HG02840 (cell line): ENCODE measurements at regions not wholly inside any gene's neighbourhood (a gene's known extent, or its start where the extent isn't known, plus 50 kb on each side); places are given as distances from the start of the nearest gene placed in this dataset.
"Not testable (repeated sequence)": the region's sequence is repeated elsewhere in the genome, so short reads cannot be mapped to it uniquely, and the experiment has no call there.

ENCODE experiments used
- ATAC-seq: cut with Tn5 transposase; IDR thresholded peaks from one replicate; pipeline ENCODE4 v1.9.1; 2021; ENCODE audit warnings: mild to moderate bottlenecking, moderate library complexity, moderate number of reproducible peaks; ENCODE audit not compliant: unreplicated experiment, low FRiP score

GRCh38 chr6:144778773-144779492 is 493.8 kb downstream of the UTRN start:
- ATAC-seq: no peak

DNA sequence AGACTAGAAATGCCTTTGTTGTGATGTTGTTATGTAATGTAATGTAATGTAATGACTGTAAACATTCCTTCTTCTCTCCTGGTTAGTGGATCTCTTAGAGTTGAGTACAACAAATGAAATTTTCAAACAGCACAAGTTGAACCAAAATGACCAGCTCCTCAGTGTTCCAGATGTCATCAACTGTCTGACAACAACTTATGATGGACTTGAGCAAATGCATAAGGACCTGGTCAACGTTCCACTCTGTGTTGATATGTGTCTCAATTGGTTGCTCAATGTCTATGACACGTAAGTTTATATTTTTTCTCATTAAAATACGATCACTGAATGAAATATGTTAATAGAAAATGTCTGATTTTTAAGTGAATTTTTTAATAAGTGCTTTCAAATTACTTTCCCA is 496.7 kb downstream of the UTRN start:
- no peak for ATAC-seq

- ATAC-seq: no peak
These were observed 497.5 kb downstream of the UTRN start for GRCh38 chr6:144782634-144783033.

DNA sequence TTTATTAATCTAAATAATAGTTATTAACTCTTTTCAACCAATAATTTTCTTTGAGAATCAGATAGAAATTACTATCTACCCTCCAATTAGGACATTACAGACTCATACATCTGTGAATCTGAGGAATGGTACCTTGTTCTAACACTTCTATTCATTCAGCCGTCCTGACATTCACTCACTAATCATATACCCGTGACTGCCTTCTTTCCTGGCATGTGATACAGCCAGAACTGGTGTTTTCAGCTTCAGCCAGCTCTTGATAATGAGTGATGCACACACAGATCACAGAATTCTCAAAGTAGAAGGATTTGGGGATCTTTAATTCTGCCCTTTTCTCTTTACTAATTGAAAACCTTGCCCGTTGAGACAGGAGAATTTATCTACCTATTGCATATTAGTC is 499.9 kb downstream of the UTRN start:
- no peak for ATAC-seq

- ATAC-seq: no peak
These were observed 501.7 kb downstream of the UTRN start for GRCh38 chr6:144786825-144787224.

DNA sequence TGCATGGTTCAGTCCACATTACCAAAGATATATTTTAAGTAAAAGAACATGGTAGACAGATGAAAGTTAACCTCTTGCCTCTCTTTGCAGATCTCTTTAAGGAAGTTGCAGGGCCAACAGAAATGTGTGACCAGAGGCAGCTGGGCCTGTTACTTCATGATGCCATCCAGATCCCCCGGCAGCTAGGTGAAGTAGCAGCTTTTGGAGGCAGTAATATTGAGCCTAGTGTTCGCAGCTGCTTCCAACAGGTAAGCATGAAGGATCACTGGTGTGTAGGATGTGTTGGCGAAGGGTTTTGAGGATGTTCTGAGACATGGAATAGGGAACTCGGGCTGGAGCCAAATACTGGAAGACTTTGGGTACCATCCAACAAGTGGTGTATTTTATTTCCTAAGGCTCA is 508.6 kb downstream of the UTRN start:
- ATAC-seq: no peak

DNA sequence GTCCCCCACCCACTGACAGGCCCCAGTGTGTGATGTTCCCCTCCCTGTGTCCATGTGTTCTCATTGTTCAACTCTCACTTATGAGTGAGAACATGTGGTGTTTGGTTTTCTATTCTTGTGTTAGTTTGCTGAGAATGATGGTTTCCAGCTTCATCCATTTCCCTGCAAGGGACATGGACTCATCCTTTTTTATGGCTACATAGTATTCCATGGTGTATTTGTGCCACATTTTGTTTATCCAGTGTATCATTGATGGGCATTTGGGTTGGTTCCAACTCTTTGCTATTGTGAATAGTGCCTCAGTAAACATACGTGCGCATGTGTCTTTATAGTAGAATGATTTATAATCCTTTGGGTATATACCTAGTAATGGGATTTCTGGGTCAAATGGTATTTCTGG is 509.9 kb downstream of the UTRN start:
- ATAC-seq: not testable (repeated sequence)

DNA sequence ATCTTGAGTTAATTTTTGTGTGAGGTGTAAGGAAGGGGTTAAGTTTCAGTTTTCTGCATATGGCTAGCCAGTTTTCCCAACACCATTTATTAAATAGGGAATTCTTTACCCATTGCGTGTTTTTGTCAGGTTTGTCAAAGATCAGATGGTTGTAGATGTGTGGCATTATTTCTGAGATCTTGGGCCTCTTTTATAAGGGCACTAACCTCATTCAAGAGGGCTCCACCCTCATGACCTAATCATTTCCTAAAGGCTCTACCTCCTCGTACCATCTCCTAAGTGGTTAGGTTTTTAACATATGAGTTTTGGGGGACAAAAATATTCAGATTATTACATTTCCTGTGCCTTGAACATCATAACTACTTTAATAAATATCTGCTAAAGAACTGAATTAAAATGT is 510.9 kb downstream of the UTRN start:
- ATAC-seq: no peak

- no peak for ATAC-seq
These were observed 512.9 kb downstream of the UTRN start for GRCh38 chr6:144797881-144798589.

GRCh38 chr6:144804246-144804790 is 519.2 kb downstream of the UTRN start:
- ATAC-seq: no peak

- no peak for ATAC-seq
These were observed 519.9 kb downstream of the UTRN start for GRCh38 chr6:144805049-144805448.

DNA sequence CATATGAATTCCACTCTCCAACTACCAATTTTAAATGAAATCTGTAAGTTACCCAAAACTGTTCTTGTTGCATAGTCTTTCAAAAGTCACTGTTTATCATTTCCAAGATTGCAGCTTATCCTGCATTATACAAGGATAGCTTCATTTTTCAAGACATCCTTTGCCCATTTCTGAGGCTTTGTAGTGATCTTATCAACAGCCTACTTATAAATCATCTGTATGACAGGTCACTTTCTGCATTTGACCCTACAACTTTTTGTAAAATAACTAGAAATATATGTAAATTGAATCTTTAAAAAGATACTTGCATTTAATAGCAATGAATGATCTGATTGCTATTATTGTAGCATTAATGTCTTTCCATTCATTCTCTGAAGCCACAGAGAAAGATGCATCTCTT is 521.1 kb downstream of the UTRN start:
- ATAC-seq: no peak

DNA sequence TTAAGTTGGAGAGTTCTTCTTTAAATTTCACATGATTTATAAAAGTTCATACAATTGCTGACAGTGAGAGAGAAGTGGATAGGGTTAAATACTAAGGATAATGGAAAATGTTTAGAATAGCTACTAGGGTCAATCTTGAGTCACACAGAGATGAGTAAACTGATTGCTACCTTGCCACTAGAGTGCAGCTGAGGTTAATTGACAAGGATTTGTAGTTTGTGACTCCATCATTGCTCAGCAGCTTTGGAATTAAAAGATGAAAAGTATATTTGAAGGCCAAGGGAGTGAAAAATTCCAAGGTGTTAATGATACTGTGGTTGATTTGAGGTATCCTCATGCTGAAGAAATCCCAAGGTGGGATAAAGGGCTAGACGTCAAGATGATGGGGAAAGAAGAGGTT is 524.0 kb downstream of the UTRN start:
- ATAC-seq: no peak

- no peak for ATAC-seq
These were observed 524.8 kb downstream of the UTRN start for GRCh38 chr6:144809969-144810368.

- no peak for ATAC-seq
These were observed 526.0 kb downstream of the UTRN start for GRCh38 chr6:144811140-144811539.

DNA sequence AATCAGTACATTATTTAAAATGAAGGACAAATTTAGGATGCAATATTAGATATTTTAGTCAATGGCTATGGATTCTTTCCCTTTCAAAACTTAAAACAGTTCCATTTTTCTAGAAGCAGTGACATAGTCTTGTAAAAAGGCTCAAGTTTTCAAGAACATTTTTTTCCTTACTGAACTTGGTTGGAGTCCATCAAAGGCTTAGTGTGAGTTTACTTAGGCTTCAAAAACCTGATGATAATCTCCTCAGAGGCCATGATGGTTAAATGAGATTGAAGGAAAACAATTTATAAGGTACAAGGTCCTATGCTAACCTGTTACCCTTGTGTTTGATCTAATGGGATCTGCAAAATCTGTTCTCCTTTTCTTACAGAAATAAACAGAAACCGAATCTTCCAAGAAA is 531.8 kb downstream of the UTRN start:
- ATAC-seq: no peak

GRCh38 chr6:144820270-144820669 is 535.1 kb downstream of the UTRN start:
- ATAC-seq: no peak

GRCh38 chr6:144823131-144823530 is 538.0 kb downstream of the UTRN start:
- no peak for ATAC-seq

- ATAC-seq: no peak
These were observed 538.9 kb downstream of the UTRN start for GRCh38 chr6:144824018-144824417.

DNA sequence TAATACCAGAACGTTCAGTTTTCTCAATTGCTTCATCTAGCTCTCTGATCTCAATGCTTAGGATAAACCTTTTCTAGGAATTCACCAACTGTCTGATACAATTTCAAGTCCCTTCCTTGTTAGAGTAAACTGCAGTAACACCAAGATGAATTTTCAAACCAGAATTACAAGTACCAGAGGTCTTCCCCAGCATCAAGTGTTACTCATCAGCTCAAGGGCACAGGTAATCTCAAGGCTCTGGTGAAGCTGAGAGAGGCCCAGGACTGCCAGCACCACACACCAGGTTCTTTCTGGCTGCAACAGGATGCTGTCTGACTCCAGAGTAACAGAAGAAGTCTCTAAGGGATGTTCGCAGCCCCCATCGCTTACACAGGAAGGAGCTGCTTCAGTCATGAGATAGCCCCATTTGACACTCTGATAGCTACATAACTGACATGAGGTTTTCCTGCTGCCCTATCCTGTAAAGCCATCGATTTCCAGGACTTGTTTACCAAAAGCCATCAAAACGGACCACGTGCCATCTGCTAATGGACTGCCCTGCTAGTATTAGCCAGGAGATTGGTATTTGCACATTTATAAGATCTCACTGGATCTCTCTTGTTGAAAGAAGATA is 549.4 kb downstream of the UTRN start:
- no peak for ATAC-seq

- ATAC-seq: no peak
These were observed 550.3 kb downstream of the UTRN start for GRCh38 chr6:144835322-144835973.
